NCI-H524 treated with DMSO at 0.1 percent for 48 hours (cell line): ENCODE measurements at regions not wholly inside any gene's neighbourhood (a gene's known extent, or its start where the extent isn't known, plus 50 kb on each side); places are given as distances from the start of the nearest gene placed in this dataset.

Experiments used
- DNase-seq: peaks from one replicate; lab custom pipeline; 2025; lab: John Stamatoyannopoulos, UW

DNA sequence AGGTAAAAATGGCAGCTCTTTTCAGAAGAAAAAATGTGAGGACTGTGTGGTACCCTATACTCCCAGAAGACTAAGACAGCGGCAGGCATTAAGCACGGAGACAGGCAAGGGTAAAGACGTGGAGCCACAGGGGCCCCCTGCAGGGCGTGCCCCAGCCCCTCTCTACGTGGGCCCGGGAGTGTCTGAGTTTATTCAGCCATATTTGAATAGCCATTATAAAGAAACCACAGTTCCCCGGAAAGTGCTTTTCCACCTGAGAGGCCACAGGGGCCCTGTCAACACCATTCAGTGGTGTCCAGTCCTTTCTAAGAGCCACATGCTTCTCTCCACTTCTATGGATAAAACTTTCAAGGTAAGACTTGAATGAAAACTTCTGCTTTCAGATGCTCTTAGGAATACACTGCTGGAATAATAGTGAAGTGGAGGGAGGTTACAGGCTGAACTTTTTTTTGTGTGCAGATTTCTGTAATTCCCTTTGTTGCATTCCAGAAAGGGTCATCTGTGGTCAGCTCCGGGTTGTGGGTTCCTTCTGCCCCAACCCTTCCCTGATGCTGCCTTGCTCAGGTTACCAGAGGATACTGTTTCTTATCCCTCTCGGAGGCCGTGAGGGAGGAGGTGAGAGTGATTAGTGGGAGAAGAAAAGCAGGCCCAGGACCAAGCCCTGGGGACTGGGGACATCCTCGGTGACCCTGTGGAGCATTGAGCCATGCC lies 58.4 kb downstream of the SLC25A47 start:
- no peak for DNase-seq

DNA sequence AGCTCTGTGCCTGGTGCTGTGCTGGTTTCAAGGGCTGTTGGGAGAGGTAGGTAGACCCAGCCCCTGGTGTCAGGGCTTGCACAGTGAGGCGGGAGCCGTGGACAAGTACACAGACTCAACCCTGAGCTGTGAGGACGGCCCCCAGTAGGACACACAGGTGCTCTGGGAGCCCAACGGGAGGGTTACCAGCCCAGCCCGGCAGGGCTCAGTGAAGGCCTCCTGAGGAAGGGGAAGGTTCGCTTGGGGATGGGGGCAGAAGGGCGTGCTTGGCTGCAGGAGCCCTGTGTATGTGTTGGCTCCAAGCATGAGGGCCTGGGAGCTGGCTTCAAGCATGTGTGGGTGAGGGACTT lies 58.9 kb downstream of the SLC25A47 start:
- DNase-seq: no peak

- peak; percentile 9 for DNase-seq
Measured at GRCh38 chr14:100383727-100384158, 60.6 kb downstream of the SLC25A47 start.

DNA sequence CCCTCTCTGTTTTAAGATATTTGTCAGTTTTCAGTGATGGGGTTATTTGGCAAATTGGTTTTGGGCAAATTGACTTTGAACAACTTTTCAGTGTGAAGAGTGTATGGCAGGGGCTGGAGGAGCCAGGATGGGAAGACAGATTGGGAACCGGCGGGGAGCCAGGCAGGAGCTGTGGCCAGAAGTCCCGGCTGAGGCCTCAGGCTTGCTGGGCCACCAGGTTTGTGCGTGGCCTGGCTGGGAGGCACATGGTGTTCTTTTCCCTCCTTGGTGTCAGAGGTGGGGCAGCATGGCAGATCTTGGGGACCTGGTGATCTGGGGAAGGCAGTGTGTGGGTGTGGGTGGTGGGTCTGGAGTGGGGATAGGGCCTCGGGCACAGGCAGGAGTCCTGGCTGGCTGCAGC lies 61.1 kb downstream of the SLC25A47 start:
- no peak for DNase-seq

DNA sequence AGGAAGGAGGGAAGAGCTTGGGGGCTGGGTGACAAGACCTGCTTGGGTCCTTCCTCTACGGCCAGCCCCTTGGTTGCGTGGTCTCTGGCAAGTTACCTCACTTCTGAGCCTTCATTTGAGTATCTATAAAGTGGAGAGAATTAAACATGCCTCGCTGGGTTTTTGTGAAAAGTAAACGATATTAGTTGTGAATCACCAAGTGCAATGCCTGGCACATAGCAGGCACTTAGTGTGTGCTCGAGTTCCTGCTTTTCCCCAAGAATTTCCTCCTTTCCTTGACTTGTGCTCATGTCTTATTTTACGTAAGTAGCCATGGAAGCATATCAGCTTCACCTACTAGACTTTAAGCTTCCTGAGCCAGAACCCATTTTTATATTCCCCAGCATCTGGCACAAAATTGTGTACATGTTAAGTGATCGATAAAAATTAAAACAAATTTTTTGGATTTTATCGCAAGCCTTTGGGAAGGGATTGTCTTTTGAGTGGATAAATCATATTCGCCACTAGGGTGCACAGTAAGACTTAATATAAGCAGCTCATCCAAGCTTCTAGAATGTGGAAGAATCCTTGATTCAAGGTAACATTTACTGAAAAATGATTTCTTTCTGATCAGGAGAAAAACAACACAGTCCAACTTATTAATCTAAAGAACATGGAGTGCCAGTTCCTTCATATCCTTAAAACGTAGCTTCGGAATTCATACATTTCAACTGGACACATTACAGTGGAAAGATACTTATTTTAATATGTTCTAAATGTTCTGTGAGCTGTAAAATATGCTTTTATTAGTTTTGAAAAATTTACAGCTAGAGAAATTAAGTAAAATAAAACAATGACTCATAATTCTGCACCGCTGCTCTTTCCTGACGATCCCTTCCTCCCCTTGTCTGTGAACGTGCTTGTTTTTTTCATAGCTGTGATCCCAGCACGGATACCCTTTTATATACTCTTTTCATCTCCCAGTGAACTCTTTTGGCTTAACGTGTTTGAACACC lies 62.0 kb downstream of the SLC25A47 start:
- peak; percentile 31 for DNase-seq

GRCh38 chr14:100386121-100386520 lies 63.0 kb downstream of the SLC25A47 start:
- no peak for DNase-seq

GRCh38 chr14:100386846-100387245 lies 63.7 kb downstream of the SLC25A47 start:
- DNase-seq: no peak

DNA sequence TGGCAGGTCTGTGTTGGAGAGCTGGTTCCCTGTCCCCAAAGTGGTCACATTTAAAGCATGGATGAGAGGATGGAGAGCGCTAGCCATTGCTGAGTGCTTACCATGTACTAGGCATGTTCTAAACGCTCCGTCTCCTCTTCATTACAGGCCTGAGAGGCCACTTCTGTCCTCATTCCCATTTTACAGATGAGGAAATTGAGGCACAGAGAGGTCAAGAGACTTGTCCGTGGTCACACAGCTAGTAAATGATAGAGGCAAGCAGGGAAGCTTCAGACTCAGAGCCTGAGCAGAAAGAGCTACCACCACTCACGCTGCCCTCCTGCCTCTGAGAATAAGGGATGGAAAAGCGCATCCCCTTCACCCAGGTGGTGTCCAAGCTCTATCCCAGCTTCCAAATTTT lies 64.3 kb downstream of the SLC25A47 start:
- no peak for DNase-seq

GRCh38 chr14:100388103-100389054 lies 65.2 kb downstream of the SLC25A47 start:
- no peak for DNase-seq

GRCh38 chr14:100389497-100390104 lies 66.5 kb downstream of the SLC25A47 start:
- no peak for DNase-seq

DNA sequence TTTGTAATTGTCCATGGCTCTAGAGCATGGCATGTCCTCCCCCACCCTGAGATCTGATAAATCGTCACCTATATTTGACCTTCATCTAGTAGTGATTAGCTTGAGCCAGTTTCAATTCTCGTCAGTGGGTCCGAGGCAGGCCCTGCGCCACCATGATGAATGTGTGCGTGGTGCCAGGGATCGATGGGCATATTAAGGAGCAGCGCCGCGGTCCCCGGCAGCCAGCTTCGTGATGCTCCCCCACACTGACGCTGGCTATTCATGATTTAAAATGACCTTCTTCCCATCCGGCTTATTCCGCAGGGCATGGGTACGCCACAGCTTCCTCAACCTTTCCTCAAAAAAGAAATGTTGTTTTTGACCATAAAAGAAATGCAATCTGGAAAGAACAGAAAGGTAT lies 68.0 kb downstream of the SLC25A47 start:
- DNase-seq: no peak

GRCh38 chr14:100391724-100392123 lies 68.6 kb downstream of the SLC25A47 start:
- DNase-seq: peak; percentile 9

DNA sequence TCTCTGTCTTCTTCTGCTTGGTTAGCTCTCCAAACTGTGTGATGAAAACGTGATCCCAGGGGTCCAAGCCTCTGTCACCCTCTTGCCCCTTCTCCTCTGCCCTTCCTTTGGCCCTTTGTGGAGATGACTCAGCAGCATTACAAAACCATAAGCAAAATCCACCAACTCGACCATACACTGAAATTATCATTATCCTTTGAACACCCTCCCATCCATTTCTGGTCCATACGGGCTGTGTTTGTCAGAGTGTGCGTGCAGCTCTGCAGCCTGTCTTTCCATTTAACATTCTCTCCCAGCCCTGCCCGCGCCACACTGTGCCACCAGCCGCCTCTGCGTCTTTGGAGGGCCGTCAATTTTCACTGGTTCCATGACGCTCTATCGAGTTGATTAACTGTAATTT lies 69.2 kb downstream of the SLC25A47 start:
- DNase-seq: no peak

DNA sequence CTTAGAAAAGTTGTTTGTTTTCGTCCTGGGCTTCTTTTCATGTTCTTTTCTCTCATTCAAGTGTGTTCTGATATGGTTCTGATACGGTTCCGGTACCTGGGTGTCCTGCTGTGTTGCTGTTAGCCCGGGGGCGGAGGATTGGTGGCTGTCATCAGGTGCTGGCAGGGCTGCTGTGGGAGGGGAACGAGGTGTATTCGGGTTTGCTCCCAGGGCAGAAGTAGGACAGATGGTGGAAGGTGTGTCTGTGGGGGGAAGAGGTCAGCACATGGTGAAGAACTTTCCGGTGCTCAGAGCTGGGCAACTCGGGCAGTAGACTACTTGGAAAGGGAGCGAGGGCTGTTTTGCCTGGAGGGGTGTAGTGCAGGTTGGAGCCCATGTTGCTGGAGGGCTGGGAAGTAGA lies 70.2 kb downstream of the SLC25A47 start:
- peak; percentile 34 for DNase-seq

DNA sequence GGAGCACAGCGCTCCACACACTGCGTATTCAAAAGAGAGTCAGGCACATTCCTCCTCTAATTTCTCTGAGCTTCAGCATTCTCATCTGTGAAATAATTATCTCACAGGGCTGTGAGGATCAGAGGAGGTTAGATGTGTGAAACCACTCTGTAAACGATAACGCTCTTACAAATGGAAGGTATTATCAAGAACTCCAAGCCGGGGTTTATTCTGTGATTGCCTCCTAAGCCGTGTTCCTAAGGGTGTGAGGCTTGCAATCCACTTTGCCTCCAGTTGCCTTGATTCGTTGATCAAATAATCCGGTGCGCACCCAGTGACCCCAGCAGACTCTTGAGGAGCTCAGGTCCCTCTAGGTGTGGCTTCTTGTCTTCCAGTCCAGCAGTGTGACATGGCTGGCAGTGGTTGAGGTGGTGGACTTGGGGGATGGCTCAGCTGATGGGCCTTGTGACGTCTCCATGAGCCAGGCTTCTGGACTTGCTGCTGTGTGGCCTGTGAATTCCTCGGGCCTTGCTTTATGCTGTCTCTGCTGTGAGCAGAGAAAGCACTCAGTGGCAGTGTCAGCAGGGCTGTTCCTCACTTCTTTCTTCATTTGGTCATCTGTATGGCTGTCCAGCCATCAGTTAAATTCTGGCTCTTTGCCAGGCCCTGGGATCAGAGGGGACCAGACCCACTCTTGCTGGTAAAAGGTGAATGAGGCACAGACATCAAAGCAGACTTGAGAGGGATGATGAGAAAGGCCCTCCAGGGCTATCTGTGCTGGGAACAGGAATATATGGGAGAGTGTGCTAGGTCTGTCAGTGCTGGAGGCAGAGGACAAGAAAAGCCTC lies 71.0 kb downstream of the SLC25A47 start:
- no peak for DNase-seq

DNA sequence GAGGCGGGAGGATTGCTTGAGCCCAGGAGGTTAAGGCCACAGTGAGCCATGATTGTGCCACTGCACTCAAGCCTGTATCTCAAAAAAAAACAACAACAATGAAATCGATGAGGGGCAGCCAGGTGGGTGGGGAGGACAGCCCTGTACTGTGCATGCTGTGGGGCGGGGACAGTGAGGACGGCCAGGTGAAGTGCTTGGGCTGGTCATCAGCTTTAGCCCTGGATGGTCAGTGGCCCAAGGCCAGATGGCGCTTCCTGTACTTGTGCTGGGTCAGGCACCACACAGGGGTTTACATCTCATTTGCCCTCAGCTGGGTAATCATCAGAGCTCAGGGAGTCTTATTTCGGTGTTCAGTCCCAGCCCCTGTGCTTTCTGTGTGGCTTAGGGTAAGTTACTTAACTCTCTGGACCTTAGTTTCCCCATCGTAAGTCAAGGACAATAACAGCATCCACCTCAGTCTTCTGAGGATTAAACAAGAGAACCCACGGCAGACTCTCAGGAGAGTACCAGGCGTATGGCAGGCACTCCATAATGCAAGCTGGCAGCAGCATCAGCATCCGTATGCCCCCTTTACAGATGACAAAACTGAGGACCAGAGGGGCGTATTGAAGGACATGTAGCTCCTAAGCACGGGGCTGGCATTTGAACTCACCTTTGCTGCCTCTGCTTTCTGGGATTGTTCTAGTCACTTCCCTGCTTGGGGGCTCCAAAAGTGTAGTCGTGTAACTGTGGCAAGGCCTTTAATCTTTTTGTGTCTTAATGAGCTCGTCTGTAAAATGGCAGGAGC lies 71.9 kb downstream of the SLC25A47 start:
- no peak for DNase-seq

GRCh38 chr14:100396266-100396795 lies 73.2 kb downstream of the SLC25A47 start:
- DNase-seq: no peak

DNA sequence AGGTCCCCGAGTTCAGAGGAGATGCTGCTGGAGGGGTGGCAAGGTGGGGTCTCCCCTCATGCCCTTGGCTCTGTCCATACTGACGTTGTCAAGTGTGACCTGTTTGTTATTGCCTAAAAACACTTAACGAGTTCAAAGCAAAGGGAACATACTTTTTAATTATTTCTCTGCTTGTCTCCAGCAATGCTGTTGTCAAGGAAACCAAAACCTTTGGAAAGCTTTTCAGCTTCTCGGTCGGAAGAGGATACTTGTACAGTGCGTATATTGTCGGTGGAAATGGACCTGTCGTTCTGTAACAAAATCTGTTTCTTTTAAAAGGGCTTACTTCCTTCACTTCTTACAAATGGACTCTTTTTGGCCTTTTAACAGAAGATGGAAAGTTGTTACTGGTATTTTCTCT lies 73.9 kb downstream of the SLC25A47 start:
- DNase-seq: no peak

- DNase-seq: no peak
Measured at GRCh38 chr14:100398044-100398443, 74.9 kb downstream of the SLC25A47 start.
